SK-N-SH (cell line): ENCODE measurements at regions not wholly inside any gene's neighbourhood (a gene's known extent, or its start where the extent isn't known, plus 50 kb on each side); places are given as distances from the start of the nearest gene placed in this dataset.

Source experiments
- EZH2phosphoT487 ChIP-seq: fragments of 200-600 bp; sonication (generic); IDR thresholded peaks from 2 replicates; pipeline ENCODE4 v1.6.1; 2017; ENCODE audit warnings: low read depth, mixed run types, mild to moderate bottlenecking, antibody characterized with exemption, moderate library complexity, borderline replicate concordance
- FOXM1 ChIP-seq: IDR thresholded peaks from 2 replicates; pipeline ENCODE4 v1.4.0; 2012; ENCODE audit warnings: low read depth, mild to moderate bottlenecking
- GATA2 ChIP-seq: sonication (generic); formaldehyde crosslinking; IDR thresholded peaks from 2 replicates; pipeline ENCODE4 v1.5.0; 2020; ENCODE audit warnings: mild to moderate bottlenecking, missing genetic modification reagents
- JUND ChIP-seq: IDR thresholded peaks from 2 replicates; pipeline ENCODE4 v1.4.0; 2012
- POLR2AphosphoS5 ChIP-seq: IDR thresholded peaks from 2 replicates; pipeline ENCODE4 v1.6.1; 2012; ENCODE audit warnings: low read depth, low read length
- SIN3A ChIP-seq: IDR thresholded peaks from 2 replicates; pipeline ENCODE4 v1.6.1; 2012; ENCODE audit warnings: low read depth, mild to moderate bottlenecking, low read length, moderate library complexity, borderline replicate concordance
- SMC3 ChIP-seq: IDR thresholded peaks from 2 replicates; pipeline ENCODE4 v1.6.1; 2012; ENCODE audit warnings: low read depth, low read length, improper control_type of control experiment
- TF ChIP-seq, protein P1 (sequence below): fragments of 200-600 bp; sonication (generic); IDR thresholded peaks from 2 replicates; pipeline ENCODE4 v1.6.1; 2017; ENCODE audit warnings: antibody characterized with exemption, mild to moderate bottlenecking, moderate library complexity

DNA sequence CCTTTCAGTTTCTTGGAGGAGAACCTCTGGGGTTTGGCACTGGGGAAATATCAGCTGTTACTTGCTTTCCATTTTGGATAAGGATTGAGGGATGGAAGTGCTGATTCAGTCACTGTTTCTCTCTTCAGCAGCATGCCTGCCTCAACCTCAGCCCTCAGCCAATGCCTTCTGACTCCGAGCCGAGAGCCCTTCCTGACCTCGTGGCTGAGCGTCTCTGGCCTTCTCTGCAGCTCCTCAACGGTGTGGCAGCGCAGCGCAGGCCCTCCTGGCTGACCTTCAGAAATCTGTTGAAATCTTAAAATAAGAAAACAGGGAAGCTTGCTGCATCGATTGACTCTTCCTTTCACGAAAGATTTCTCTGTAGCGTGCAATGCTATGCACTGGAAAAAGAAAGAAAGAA, 434.3 kb upstream of the FAT1 start:
- no peak for TF ChIP-seq EZH2phosphoT487
- no peak for TF ChIP-seq GATA2 (CRISPR knock-in tag)
- TF ChIP-seq, protein P1, sequence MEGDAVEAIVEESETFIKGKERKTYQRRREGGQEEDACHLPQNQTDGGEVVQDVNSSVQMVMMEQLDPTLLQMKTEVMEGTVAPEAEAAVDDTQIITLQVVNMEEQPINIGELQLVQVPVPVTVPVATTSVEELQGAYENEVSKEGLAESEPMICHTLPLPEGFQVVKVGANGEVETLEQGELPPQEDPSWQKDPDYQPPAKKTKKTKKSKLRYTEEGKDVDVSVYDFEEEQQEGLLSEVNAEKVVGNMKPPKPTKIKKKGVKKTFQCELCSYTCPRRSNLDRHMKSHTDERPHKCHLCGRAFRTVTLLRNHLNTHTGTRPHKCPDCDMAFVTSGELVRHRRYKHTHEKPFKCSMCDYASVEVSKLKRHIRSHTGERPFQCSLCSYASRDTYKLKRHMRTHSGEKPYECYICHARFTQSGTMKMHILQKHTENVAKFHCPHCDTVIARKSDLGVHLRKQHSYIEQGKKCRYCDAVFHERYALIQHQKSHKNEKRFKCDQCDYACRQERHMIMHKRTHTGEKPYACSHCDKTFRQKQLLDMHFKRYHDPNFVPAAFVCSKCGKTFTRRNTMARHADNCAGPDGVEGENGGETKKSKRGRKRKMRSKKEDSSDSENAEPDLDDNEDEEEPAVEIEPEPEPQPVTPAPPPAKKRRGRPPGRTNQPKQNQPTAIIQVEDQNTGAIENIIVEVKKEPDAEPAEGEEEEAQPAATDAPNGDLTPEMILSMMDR, result no peak
- TF ChIP-seq SMC3, result no peak
- TF ChIP-seq FOXM1, result no peak
- no peak for TF ChIP-seq POLR2AphosphoS5
- no peak for TF ChIP-seq SIN3A
- no peak for TF ChIP-seq JUND
